Stimulated activated CD4-positive, alpha-beta T cell treated with anti-CD3 and anti-CD28 coated beads, Interleukin-4, amount 100 ng/mL, for 4 hours (primary cell): ENCODE measurements at regions not wholly inside any gene's neighbourhood (a gene's known extent, or its start where the extent isn't known, plus 50 kb on each side); places are given as distances from the start of the nearest gene placed in this dataset.
"Not testable (repeated sequence)": the region's sequence is repeated elsewhere in the genome, so short reads cannot be mapped to it uniquely, and the experiment has no call there.

Experiments used
- DNase-seq, 2 experiments: peaks; one replicate each; pipeline ENCODE4 v3.0.0-alpha.2; 2020

DNA sequence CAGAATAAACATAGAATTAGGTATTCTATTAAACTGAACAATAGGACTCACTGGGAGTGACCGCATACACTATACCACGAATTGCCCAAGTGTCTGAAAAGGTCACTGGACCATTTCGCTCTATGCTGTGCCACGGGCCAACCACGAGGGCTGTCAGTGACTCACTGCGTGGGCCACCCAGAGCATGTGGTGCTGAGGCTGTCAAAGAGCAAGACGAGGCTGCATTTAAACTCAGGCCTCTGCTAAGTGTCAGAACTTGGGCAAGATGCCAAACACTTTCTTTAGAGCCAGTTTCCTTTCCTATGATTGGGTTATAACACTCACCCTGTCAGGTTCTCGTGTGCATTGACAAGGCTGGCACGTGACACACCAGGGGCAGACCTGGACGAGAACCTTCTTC, 97.5 kb downstream of the SH3YL1 start:
- DNase-seq = peak in 1 of 2 experiments; percentile 23

DNA sequence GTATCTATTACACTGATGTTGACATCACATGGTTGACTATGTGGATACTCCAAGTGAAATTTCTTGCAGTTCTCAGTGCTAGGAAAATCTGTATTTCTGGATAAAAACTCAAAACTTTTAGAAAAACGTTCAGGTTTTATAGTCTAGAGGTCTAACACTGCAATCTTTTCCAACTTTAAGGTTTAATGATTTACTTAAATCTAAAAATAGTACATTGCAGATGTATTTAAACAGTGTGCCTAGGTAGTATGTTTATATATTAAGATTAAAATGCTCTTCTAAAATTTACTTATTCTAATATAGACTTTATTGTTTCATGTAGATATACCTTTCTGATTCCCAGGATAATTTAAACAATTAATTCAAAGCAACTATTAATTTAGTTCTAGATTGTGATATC, 98.3 kb downstream of the SH3YL1 start:
- no peak for DNase-seq

DNA sequence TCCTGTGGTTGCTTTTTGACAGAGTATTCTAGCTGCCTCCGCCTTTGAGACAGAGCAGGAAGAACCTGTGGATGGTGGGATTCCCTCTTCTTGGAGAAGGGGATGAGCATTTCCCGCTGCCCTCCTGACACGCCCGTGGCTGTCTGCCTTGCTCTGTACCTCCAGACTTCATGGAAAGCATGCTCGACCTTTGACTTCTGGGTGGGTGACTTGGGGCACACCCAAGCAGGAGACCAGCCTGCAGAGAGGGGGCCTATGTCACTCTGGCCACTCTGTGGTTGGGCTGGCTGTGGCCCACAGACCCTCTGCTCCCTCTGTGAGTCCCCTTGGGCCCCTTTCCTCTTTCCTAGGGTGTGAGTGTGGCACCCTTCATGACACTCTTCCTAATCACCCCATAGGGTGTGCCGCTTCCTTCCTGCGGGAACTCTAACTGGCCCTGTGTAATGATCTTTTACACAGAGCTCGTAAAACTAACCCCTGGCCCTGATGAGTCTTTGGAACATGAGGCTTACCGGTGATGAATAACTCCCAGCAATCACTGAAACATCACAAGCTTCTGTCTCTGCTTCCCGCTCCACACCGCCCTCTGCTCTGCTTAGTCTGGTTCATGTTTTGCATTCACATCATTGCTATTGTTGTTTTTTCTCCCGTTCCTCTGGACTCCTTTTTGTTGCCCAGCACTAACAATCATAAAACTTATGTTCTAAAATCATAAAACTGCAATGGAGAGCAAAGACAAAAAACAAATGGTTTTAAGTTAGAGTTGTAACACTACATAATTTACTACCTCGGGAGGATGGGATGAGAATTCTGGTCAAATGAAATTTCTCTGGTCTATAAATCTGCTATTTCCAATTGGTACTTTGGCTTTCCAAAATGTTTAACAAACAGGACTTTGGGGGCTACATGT, 101.1 kb downstream of the SH3YL1 start:
- no peak for DNase-seq

DNA sequence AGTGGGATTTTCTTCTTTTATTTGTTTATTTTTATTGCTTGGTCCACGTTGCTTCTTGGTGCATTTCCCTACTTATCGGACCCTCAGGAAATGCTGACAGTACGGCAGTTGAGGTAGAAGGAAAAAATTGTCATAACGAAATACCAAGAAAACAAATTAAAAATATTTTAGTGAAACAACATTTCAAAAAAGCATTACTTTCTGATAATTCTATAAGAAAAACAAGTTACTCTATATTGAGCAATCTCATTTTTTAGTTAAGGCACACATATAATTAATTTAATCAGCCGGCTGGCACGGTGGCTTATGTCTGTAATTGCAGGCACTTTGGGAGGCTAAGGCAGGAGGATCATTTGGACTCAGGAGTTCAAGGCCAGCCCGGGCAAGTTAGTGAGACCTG, 102.1 kb downstream of the SH3YL1 start:
- no peak for DNase-seq

DNA sequence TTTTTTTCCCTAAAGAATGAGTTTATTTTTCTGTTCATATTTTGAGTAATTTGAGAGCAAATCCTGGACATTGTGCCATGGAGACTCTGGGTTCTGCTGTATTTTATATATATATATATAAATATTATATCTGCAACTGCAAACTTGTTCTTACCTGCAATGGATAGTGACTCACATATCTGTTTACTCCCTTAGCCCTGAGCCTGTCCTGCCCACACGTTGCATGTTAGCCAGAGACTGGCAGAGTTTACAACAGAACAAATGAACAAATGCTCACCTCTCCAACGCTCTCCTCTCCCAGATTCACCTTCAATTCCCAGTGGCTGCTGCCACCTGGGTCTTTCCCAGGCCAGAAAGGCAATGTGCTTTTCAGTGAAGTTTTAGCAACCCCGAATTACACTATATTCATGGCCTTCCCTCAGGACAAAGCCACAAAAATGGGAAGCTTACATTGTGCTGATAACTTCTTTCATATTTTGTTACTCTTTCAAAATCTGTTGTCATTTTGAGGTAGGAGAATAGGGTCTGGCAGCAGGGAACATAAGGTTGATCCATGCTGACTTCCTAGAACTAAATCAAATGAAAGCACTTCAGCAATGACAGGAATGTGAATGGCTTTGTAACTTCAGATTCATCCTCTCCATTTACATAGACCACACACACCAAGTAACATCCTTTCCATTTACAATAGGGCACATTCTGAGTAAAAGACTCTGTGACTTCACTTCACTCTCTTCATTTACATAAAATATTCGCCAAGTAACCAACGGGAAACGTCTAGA, 105.4 kb upstream of the FAM110C start:
- no peak for DNase-seq

DNA sequence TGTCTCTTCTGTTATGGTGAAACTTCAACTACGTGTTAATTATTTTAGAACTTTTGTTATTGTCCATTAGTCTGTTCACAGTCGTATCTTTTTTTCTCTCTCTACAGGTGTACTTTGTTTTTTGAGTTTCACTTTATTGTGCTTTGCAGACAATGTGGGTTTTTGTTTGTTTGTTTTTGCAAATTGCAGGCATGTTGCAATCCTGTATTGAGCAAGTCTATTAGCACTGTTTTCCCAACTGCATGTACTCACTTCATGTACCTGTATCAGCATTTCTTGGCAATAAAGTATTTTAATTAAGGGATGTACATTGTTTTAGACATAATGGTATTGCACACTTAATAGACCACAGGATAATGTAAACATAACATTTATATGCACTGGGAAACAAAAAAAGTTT, 99.1 kb upstream of the FAM110C start:
- no peak for DNase-seq

DNA sequence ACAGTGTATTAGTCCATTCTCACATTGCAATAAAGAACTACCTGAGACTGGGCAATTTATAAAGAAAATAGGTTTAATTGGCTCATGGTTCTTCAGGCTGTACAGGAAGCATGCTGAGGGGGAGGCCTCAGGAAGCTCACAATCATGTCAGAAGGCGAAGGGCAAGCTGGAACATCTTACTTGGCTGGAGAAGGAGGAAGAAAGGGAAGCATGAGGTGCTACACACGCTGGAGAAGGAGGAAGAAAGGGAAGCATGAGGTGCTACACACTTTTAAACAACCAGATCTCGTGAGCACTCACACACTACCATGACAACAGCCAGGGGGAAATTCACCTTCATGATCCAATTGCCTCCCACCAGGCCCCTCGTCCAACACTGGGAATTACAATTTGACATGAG, 95.3 kb upstream of the FAM110C start:
- DNase-seq = no peak

DNA sequence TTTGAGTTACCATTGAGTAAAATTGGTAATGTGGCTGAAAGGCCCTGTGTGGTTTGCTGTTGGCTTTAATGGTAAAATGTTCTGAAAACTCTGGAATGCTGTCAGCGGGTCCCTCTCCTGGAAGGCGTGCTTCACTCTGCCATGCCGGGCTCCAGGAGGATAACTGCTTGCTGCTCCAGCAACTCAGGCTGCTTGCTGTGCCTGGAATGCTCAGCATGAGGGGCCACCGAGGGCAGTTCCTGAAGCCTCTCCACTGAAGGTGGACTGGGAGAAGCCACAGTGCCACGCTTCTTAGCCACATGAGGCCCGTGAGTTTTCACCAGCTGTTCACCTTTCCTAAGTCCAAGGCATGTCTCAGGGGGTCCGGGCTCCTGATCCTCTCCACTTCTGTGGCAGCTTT, 90.4 kb upstream of the FAM110C start:
- DNase-seq = no peak

DNA sequence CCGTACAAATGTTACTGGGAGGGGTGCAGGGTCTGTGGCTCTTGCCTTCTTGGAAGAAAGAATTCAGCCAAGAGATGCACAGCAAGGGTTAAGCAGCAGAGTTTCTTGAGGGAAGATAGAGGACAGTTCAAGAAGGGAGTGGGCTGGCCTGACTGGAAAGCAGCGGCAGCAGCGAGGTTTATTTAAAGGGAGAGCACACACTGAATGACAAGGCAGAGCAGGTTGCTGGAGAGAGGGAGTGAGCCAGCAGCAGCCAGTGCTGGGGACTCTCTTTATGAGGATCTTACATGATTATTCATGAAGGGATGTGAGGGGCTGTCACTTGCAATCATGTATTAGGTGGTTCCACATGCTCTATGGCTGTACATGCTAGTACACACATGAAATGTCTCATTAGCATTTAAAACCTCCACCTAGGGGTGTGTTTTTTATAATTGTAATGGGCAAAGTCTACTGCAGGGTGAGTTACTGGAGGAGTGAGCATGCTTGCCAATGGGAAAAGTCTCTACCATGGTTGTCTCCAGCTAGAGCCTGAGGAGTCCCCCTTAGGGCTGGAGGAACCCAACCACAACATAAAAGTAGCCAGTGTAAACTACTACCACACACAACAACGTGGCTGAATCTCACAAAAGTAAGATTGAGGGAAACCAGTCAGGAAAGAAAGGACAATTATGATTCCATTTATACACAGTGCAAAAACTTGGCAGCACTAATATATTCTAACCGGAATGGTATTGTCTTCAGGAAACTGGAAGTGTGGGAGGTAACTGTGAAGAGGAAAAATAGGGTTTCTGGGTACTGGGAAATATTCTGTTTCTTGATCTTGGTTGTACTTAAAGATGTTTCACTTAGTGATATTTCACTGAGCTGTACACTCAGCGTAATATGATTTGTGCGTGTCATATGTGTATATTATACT, 87.6 kb upstream of the FAM110C start:
- no peak for DNase-seq

DNA sequence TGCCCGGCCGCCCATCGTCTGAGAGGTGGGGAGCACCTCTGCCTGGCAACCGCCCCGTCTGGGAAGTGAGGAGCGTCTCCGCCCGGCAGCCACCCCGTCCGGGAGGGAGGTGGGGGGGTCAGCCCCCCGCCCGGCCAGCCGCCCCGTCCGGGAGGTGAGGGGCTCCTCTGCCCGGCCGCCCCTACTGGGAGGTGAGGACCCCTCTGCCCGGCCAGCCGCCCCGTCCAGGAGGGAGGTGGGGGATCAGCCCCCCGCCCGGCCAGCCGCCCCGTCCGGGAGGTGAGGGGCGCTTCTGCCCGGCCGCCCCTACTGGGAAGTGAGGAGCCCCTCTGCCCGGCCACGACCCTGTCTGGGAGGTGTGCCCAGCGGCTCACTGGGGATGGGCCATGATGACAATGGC, 80.5 kb upstream of the FAM110C start:
- DNase-seq = not testable (repeated sequence)

DNA sequence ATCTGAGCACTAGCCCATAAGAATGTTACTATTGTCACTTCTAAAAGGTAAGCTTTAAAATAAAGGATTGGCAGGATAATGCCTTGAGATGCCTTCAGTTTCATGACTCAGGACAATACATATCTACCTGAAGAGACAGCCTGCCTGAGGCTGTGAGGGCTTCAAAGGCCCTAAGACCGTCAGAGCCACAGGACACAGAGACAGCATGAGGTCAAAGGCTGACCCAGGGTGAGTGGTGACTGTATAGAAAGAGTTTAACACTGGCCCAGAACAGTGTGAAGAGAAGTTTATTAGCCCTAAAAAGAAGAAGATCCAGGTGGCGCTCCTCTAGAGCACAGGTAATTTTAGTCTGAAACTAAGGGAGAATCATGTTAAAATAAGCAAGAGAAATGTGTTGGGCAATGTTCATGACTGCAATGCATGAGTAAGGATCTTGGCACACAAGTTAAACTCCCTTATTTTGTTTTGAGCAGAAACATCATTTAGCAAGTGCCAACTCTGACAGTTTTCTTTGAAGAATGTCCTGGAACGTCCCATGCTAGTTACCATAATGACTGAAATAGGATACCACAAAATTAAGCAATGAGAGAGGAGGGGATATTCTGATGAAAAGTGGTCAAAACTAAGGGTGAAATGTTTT, 78.1 kb upstream of the FAM110C start:
- DNase-seq = no peak

DNA sequence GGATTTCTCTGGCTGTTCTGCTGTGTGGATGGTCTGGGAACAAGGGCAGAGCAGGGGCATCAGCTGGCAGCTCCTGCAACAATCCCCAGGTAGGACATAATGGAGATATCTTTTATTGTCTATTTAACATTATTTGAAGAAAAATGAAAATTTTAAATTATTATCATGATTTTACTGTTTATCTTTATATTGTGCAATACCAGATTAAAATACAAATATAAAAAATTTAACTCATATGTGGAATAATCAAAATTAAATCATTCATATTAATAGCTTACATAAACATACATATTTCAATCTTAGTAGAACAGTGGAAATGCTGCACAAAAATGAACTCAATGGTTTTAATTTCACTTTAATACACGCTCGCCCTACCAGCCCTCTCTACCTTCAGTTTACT, 70.6 kb upstream of the FAM110C start:
- DNase-seq = no peak

DNA sequence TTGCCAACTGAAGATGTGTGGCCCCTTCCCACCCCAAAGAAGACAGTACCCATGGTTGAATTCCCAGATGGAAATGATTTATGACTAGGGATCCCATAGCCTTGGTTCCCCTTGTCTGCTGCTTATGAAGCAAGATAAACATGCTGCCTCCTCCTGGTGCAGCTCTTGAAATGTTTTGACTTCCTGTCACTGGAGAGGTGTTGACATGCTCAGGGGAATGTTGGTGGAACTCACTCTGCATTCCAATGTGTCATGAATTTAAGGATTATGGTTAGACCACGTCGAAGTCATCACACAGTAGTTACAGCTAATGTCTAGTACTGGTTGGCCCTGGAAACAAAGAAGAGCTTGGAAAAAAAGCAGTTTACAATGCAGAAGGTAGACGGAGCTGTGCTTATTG, 69.0 kb upstream of the FAM110C start:
- no peak for DNase-seq

DNA sequence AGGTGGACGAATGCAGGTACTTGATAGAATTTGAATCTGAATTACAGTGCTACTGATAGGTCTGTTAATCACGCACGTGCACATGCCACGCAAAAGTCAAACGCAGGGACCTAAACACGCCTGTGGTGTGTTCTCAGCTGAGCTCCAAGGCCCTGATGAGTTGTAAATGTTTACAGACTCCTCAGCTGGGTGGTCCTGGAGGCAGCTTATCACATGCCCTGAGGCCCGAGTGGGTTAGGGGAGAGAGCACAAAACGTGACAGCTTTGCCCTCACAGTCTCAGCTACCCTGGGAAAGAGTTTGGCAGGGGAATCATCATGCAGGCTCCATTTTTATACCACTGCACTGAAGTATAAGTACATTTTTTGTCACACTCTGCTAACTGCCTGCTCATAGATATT, 68.3 kb upstream of the FAM110C start:
- no peak for DNase-seq

DNA sequence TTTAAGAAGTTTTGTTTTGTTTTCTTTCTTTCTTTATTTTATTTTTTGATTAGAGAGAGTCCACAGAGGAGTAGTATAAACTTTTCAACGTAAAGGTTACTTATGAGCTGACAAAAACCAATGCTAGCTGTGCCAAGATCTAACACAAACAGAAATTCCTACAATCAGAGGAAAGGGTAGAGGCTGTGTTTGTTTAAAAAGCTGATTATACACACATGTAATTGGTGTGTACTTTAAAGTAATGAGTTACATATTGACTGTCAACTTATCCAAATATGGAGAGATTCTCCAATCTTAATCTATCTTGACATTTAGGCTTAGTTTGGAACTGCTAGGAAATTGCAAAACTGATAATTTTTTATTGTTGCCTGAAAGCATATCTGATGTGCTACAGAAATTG, 63.7 kb upstream of the FAM110C start:
- DNase-seq = no peak

DNA sequence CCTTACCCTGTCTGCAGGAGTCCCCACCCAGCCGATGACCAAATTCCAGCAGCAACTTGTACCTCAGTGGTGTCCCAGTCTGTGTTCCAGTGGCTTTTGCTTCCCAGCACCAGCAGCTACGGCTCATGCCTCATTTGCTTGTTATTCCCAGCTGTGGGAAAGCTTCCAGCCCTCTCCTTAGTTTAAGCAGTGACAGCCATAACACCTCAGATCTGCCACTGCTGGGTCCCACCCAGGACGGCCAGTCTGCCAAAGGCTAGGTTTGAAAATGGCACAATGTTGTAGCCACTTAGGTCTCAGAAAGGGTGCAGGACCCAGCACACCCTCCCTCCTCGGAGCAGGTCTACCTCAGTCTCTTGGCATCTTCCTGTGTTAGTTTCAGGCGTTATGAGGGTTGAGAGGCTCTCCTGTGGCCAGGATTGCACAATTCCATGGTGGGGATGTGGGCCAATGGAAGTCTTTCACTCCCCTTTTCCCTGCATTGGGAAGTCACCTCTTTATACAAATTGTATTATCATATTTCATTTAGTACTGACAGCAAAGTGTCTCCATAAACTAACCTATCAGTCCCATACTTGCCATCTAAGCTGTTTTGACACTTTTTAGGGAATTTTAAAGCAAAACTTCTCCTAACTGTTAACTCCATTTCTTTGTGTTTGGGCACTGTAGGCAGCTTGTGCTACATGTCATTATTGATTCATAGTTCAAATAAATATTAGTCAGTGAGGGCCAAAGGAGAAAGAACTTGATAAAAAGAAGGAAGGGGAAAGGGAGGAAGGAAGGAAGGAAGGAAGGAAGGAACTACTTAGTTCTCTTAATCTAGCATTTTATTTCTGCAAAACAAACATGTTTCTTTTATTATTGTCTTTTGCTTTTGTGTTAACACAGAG, 62.9 kb upstream of the FAM110C start:
- DNase-seq = no peak

DNA sequence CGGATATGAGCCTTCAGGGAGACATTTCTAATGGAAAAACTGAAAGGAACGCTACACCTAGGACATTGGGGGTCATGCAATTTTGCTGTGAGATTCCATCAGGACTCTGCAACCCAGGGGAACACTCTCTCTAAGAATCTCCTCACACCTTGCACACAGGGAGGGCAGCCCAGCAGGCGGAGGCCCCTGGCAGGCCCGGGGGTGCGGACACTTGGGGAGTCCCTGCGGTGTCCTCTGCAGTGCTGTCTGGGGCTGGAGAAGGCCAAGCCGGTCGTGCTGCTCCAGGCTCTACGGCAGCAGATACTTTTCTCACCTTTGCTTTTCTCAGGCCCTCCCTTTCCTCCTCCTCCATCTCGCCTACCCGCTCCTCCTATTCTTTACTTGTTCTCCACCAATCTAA, 54.7 kb upstream of the FAM110C start:
- no peak for DNase-seq
